22Rv1 (cell line): ENCODE measurements at regions not wholly inside any gene's neighbourhood (a gene's known extent, or its start where the extent isn't known, plus 50 kb on each side); places are given as distances from the start of the nearest gene placed in this dataset.

Source experiments
- H3K27ac ChIP-seq: fragments of 450-650 bp; 2 replicates; pipeline ENCODE4 v1.5.1; 2017
- ZFX ChIP-seq: fragments of 450-650 bp; IDR thresholded peaks from 2 replicates; pipeline ENCODE4 v1.6.1; 2017; ENCODE audit warnings: antibody characterized with exemption, borderline replicate concordance
- TF ChIP-seq, protein P1 (sequence below): fragments of 450-650 bp; IDR thresholded peaks from 2 replicates; pipeline ENCODE4 v1.5.1; 2017; ENCODE audit warnings: mild to moderate bottlenecking

DNA sequence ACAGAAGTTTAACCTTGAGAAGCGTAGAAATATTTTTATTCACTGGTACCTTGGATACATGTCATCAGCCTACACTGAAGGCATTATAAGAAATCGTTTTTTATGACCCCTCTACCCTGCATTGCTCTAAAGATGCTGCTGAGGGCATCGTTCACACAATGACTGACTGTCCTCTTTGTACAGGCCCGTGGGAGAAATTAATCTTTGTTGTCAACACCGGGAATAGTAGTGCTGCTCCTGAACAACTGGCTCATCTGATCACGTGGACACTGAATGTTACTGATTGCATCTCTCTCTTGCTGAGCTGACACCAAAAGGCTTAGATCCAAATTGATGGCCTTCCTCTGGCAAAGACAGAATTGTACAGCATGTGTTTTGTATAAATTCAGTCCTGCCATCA lies 157.1 kb upstream of the SMLR1 start:
- H3K27ac ChIP-seq = no peak overlapping the region
- TF ChIP-seq, protein P1, sequence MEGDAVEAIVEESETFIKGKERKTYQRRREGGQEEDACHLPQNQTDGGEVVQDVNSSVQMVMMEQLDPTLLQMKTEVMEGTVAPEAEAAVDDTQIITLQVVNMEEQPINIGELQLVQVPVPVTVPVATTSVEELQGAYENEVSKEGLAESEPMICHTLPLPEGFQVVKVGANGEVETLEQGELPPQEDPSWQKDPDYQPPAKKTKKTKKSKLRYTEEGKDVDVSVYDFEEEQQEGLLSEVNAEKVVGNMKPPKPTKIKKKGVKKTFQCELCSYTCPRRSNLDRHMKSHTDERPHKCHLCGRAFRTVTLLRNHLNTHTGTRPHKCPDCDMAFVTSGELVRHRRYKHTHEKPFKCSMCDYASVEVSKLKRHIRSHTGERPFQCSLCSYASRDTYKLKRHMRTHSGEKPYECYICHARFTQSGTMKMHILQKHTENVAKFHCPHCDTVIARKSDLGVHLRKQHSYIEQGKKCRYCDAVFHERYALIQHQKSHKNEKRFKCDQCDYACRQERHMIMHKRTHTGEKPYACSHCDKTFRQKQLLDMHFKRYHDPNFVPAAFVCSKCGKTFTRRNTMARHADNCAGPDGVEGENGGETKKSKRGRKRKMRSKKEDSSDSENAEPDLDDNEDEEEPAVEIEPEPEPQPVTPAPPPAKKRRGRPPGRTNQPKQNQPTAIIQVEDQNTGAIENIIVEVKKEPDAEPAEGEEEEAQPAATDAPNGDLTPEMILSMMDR = no peak
- no peak for TF ChIP-seq ZFX

DNA sequence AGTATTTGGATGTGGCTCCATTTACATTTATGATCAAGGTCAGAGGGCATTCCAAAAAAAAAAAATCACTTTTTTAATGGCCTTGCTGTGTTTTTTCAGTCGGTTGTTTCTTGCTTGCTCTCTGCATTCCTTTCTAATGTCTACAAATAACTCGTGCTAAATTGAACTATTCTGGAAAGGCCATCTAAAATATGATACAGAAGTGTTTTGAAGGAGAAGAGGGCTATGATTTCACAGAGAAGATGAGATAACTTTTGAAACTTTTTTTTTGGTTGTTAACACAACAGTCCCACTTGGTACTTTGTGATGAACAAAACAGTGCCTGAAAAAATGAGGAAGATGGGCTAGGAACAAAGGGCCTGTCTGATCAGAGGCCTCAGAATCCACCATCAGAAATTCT lies 156.1 kb upstream of the SMLR1 start:
- no peak overlapping the region for H3K27ac ChIP-seq
- TF ChIP-seq, protein P1 = no peak
- TF ChIP-seq ZFX = no peak

DNA sequence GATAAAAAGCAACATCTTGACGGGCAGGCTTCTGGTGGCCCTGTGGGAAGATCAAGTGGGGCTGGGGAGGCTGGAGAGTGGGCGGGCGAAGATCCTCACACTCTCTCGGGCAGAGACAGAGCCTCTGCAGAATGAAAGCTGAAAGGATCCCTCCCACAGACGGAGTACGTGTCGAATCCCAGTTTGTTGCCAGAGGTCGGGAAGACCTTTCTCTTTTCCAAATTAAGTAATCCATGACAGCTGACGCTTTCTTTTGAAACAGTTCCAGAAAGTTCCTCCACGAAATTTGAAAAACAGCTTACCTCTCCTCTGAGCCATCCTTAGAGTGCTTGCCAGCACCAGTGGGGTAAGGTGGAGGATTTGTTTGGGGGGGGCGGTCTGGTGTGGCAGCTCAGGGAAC lies 155.6 kb upstream of the SMLR1 start:
- TF ChIP-seq ZFX = no peak
- TF ChIP-seq, protein P1 = no peak

DNA sequence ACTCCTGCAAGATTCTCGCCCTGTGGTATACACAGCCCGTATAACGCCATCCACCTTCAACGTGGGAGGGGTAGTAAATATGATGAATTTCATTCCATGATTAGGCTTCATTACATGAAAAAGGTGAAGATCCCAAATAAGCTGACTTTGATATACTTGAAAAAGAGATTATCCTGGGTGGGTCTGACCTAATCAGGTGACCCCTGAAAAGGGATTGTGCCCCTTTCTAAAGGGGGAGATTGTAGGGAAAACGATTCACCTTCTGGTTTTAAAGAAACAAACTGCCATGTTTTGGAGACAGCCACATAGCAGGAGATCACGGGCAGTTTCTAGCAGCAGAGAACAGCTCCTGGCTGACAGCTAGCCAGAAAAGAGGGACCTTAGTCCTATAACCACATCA lies 155.1 kb upstream of the SMLR1 start:
- no peak overlapping the region for H3K27ac ChIP-seq
- TF ChIP-seq ZFX = no peak
- TF ChIP-seq, protein P1 = no peak

More for the DNA sequence above, 155.6 kb upstream of the SMLR1 start:
- H3K27ac ChIP-seq = no peak overlapping the region

DNA sequence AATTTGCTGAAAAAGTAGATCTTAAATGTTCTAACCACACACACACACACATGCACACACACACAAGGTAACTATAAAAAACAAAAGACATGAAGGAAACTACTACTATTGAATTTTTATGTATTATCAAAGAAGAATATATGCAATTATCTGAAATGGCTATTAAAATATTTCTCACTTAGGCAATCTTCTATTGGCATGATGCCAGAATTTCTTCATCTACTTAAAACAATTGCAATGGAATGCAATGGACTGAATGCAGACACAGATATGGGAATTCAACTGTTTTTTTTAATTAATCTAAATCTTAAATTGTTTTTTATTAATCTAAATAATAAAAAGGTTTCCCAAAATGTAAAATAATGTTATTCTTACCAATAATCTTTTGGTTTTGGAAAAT lies 152.6 kb upstream of the SMLR1 start:
- no peak for TF ChIP-seq ZFX
- TF ChIP-seq, protein P1 = no peak
- H3K27ac ChIP-seq = no peak overlapping the region

DNA sequence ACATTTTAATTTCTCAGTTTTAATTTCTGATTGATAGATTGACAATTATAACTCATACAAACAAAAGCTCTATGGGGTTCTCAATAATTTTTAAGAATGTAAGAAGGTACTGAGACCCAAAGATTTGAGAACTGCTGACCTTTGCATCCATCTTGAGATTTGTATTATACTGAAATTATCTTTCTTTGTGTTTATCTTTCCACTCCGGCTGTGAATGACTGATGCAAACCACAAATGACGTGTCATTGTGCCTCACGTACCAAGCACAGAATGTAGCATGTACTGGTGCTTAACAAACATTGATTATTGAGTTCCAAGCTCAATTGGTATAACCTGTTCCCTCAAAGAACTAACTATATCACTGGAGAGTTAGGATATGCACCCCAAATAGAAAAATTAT lies 152.1 kb upstream of the SMLR1 start:
- TF ChIP-seq, protein P1 = no peak
- no peak for TF ChIP-seq ZFX
- H3K27ac ChIP-seq = no peak overlapping the region

DNA sequence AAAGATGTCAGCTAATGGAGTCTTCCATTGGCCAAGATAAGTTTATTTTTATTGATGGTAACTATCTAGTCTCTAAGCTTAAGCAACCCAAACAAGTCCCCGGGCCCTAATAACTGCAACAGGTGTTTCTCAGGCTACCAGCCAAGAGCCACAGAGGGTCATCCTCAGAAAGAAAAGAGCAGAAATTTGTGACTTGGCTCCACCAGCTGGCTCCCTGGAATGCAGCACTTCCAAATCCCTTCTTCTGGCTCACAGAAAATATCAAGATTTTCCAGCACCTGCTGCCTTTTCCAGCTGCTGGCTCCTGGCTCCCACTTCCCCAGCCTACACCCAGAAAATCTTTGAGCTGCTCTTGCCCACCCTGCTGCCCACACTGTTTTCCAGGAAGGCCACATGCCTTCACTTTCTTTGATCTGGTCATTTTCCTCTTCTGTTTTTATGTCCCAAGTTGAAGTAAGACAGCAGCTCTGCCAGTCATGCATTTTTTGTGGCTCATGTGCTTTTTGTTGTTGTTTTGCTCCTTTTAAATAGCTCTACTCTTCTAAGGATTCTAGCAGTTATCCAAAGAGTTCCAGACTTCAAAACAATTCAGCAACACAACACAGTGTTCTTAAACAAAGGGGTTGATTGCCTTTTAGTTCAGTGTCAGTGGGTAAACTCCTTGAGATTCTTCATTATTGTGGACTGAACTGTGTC lies 151.0 kb upstream of the SMLR1 start:
- TF ChIP-seq, protein P1 = no peak
- no peak for TF ChIP-seq ZFX

More for the DNA sequence above, 151.0 kb upstream of the SMLR1 start:
- H3K27ac ChIP-seq = no peak overlapping the region
